ENCODE measurements at regions not wholly inside any gene's neighbourhood (a gene's known extent, or its start where the extent isn't known, plus 50 kb on each side); places are given as distances from the start of the nearest gene placed in this dataset.

DNA sequence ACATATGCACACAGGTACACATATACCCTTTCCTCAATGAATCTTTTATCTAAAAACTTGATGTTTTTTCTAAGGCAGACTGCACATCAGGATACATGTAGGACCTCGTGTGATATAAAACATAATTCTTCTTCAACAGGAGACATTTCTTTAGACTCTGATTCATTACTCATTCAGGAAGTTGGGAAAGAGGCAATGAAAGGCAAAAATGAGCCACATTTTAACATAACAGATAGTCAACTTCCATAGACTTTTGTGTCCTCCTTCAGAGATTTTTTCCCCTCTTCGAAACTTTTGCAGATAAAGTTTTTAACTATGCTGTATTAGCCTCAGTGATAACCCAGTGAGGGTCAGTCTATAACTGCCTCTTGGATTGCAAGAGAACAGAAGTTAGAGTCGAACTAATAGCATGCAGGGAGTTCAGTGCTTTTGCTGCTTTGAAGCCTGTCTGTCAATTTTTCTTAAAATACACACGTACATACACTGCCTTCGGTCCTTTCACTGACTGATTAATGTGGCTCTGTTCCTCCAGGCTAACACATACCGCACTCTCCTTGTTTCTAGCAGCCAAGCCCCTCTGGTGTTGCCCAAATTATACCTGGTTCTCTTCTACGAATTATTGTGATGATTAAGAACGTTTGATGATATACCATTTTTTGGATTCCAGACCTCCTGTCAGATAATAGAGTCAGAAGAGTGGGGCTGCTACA, 562.5 kb upstream of the MAP3K7 start:
- TF ChIP-seq SMC3 (conservative IDR thresholded peaks at IDR 0.05; ENCODE audit: poor library complexity) (no peak), POLR2AphosphoS5 (IDR thresholded peaks at IDR 0.05) (no peak), EZH2 (IDR thresholded peaks at IDR 0.05; ENCODE audit: borderline replicate concordance, insufficient read depth, low read length, poor library complexity, severe bottlenecking) (no peak), TAF1 (IDR thresholded peaks at IDR 0.05; ENCODE audit: low read depth) (no peak), RAD21 (conservative IDR thresholded peaks at IDR 0.05) (no peak)
- TF ChIP-seq, protein P1, sequence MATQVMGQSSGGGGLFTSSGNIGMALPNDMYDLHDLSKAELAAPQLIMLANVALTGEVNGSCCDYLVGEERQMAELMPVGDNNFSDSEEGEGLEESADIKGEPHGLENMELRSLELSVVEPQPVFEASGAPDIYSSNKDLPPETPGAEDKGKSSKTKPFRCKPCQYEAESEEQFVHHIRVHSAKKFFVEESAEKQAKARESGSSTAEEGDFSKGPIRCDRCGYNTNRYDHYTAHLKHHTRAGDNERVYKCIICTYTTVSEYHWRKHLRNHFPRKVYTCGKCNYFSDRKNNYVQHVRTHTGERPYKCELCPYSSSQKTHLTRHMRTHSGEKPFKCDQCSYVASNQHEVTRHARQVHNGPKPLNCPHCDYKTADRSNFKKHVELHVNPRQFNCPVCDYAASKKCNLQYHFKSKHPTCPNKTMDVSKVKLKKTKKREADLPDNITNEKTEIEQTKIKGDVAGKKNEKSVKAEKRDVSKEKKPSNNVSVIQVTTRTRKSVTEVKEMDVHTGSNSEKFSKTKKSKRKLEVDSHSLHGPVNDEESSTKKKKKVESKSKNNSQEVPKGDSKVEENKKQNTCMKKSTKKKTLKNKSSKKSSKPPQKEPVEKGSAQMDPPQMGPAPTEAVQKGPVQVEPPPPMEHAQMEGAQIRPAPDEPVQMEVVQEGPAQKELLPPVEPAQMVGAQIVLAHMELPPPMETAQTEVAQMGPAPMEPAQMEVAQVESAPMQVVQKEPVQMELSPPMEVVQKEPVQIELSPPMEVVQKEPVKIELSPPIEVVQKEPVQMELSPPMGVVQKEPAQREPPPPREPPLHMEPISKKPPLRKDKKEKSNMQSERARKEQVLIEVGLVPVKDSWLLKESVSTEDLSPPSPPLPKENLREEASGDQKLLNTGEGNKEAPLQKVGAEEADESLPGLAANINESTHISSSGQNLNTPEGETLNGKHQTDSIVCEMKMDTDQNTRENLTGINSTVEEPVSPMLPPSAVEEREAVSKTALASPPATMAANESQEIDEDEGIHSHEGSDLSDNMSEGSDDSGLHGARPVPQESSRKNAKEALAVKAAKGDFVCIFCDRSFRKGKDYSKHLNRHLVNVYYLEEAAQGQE (IDR thresholded peaks at IDR 0.05; ENCODE audit: borderline replicate concordance) = no peak
- H3K9me2 ChIP-seq (ENCODE audit: insufficient read depth, low read length) = no peaks in the 10 kb centered on the region
- no peak overlapping the region for H2AFZ ChIP-seq (ENCODE audit: low read depth, low read length)
- H3K79me2 ChIP-seq (replicated peaks; ENCODE audit: insufficient read depth, low read length) = no peaks in the 10 kb centered on the region
- H3K4me3 ChIP-seq (ENCODE audit: low read length) = no peak overlapping the region
- H3K9me3 ChIP-seq (ENCODE audit: low read length) = no peaks in the 10 kb centered on the region
- no peak overlapping the region for H3K4me2 ChIP-seq (ENCODE audit: low read length)
- no peaks in the 10 kb centered on the region for H3K27me3 ChIP-seq (ENCODE audit: insufficient read depth, low read depth, low read length)
- H4K20me1 ChIP-seq (ENCODE audit: insufficient read depth) = no peaks in the 10 kb centered on the region
- peaks cover 4% of the 10 kb centered on the region for H3F3A ChIP-seq (ENCODE audit: insufficient read depth, low read length, poor library complexity, severe bottlenecking)
- H3K27ac ChIP-seq (ENCODE audit: low read length) = no peak overlapping the region
- H3K9ac ChIP-seq (ENCODE audit: low read length) = no peak overlapping the region
- H3K36me3 ChIP-seq (ENCODE audit: insufficient read depth, low read length) = no peaks in the 10 kb centered on the region

DNA sequence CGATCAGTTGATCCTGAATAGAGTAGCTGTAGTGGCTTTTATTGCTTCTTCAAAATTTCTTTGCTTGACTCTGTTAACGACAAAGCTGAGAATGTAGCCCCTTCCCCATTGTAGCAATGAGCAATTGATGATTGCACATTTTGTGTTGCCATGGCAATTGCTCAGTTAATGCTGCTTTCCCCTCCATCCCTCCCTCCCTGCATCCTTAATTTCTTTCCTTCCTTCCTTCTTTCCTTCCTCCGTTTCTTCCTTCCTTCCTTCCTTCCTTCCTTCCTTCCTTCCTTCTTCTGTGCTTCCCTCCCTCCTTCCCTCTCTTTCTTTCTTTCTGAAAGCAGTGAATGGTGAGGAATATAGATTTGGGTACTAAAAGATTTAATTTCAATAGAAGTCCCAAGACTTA, 557.3 kb upstream of the MAP3K7 start:
- H3K9ac ChIP-seq (ENCODE audit: low read length) = no peak overlapping the region
- H3K27me3 ChIP-seq (ENCODE audit: insufficient read depth, low read depth, low read length) = no peaks in the 10 kb centered on the region
- no peaks in the 10 kb centered on the region for H4K20me1 ChIP-seq (ENCODE audit: insufficient read depth)
- no peak overlapping the region for H3K4me3 ChIP-seq (ENCODE audit: low read length)
- H2AFZ ChIP-seq (ENCODE audit: low read depth, low read length) = no peak overlapping the region
- no peaks in the 10 kb centered on the region for H3K9me3 ChIP-seq (ENCODE audit: low read length)
- H3K27ac ChIP-seq (ENCODE audit: low read length) = peak overlapping the region; percentile 8
- H3K9me2 ChIP-seq (ENCODE audit: insufficient read depth, low read length) = no peaks in the 10 kb centered on the region
- H3K79me2 ChIP-seq (replicated peaks; ENCODE audit: insufficient read depth, low read length) = no peaks in the 10 kb centered on the region
- no peaks in the 10 kb centered on the region for H3K36me3 ChIP-seq (ENCODE audit: insufficient read depth, low read length)
- TF ChIP-seq, protein P2, sequence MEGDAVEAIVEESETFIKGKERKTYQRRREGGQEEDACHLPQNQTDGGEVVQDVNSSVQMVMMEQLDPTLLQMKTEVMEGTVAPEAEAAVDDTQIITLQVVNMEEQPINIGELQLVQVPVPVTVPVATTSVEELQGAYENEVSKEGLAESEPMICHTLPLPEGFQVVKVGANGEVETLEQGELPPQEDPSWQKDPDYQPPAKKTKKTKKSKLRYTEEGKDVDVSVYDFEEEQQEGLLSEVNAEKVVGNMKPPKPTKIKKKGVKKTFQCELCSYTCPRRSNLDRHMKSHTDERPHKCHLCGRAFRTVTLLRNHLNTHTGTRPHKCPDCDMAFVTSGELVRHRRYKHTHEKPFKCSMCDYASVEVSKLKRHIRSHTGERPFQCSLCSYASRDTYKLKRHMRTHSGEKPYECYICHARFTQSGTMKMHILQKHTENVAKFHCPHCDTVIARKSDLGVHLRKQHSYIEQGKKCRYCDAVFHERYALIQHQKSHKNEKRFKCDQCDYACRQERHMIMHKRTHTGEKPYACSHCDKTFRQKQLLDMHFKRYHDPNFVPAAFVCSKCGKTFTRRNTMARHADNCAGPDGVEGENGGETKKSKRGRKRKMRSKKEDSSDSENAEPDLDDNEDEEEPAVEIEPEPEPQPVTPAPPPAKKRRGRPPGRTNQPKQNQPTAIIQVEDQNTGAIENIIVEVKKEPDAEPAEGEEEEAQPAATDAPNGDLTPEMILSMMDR (IDR thresholded peaks at IDR 0.05; ENCODE audit: poor library complexity, severe bottlenecking) = no peak
- TF ChIP-seq, protein P1 (IDR thresholded peaks at IDR 0.05; ENCODE audit: borderline replicate concordance) = no peak
- TF ChIP-seq SMC3 (conservative IDR thresholded peaks at IDR 0.05; ENCODE audit: poor library complexity) (no peak), RAD21 (conservative IDR thresholded peaks at IDR 0.05) (no peak), EZH2 (IDR thresholded peaks at IDR 0.05; ENCODE audit: borderline replicate concordance, insufficient read depth, low read length, poor library complexity, severe bottlenecking) (no peak), TAF1 (IDR thresholded peaks at IDR 0.05; ENCODE audit: low read depth) (no peak)
- H3F3A ChIP-seq (ENCODE audit: insufficient read depth, low read length, poor library complexity, severe bottlenecking) = no peaks in the 10 kb centered on the region
- no peak overlapping the region for H3K4me2 ChIP-seq (ENCODE audit: low read length)
